ENCODE measurements at regions not wholly inside any gene's neighbourhood (a gene's known extent, or its start where the extent isn't known, plus 50 kb on each side); places are given as distances from the start of the nearest gene placed in this dataset.
"Not testable (repeated sequence)": the region's sequence is repeated elsewhere in the genome, so short reads cannot be mapped to it uniquely, and the experiment has no call there.

- no peak for DNase-seq
Measured at GRCh38 chr13:86425170-86425815, 626.1 kb upstream of the SLITRK6 start.

- no peak for DNase-seq
Measured at GRCh38 chr13:86426437-86426836, 627.2 kb upstream of the SLITRK6 start.

GRCh38 chr13:86429756-86430155, 630.5 kb upstream of the SLITRK6 start:
- DNase-seq = no peak

GRCh38 chr13:86438034-86438433, 638.8 kb upstream of the SLITRK6 start:
- no peak for DNase-seq

- peak; percentile 79 for DNase-seq
Measured at GRCh38 chr13:86445206-86445605, 646.0 kb upstream of the SLITRK6 start.

- DNase-seq = peak; percentile 81
Measured at GRCh38 chr13:86445672-86446071, 646.5 kb upstream of the SLITRK6 start.

GRCh38 chr13:86446311-86446710, 647.1 kb upstream of the SLITRK6 start:
- DNase-seq = peak; percentile 94

- no peak for DNase-seq
Measured at GRCh38 chr13:86447479-86447878, 648.3 kb upstream of the SLITRK6 start.

GRCh38 chr13:86462011-86462410, 662.8 kb upstream of the SLITRK6 start:
- DNase-seq = no peak

GRCh38 chr13:86464193-86464592, 665.0 kb upstream of the SLITRK6 start:
- peak; percentile 5 for DNase-seq

- DNase-seq = no peak
Measured at GRCh38 chr13:86474971-86475370, 675.8 kb upstream of the SLITRK6 start.

GRCh38 chr13:86476656-86477055, 677.4 kb upstream of the SLITRK6 start:
- DNase-seq = no peak

GRCh38 chr13:86486582-86486981, 687.4 kb upstream of the SLITRK6 start:
- no peak for DNase-seq

- no peak for DNase-seq
Measured at GRCh38 chr13:86491121-86491520, 691.9 kb upstream of the SLITRK6 start.

- DNase-seq = not testable (repeated sequence)
Measured at GRCh38 chr13:86501931-86502330, 702.7 kb upstream of the SLITRK6 start.

- DNase-seq = no peak
Measured at GRCh38 chr13:86510792-86511191, 711.6 kb upstream of the SLITRK6 start.

GRCh38 chr13:86541461-86541860, 742.2 kb upstream of the SLITRK6 start:
- DNase-seq = no peak

GRCh38 chr13:86554066-86554465, 754.8 kb upstream of the SLITRK6 start:
- DNase-seq = no peak

- DNase-seq = no peak
Measured at GRCh38 chr13:86559901-86560300, 760.7 kb upstream of the SLITRK6 start.

GRCh38 chr13:86562866-86563265, 763.6 kb upstream of the SLITRK6 start:
- no peak for DNase-seq

GRCh38 chr13:86563308-86563707, 764.1 kb upstream of the SLITRK6 start:
- peak; percentile 0 for DNase-seq

- DNase-seq = no peak
Measured at GRCh38 chr13:86567119-86567518, 767.9 kb upstream of the SLITRK6 start.

- DNase-seq = no peak
Measured at GRCh38 chr13:86569119-86569518, 769.9 kb upstream of the SLITRK6 start.

GRCh38 chr13:86569974-86570373, 770.8 kb upstream of the SLITRK6 start:
- DNase-seq = no peak

- DNase-seq = no peak
Measured at GRCh38 chr13:86572115-86572514, 772.9 kb upstream of the SLITRK6 start.

Measured in fibroblast of skin of scalp (primary cell).